Esophagus squamous epithelium (tissue), 4 donors: ENCODE measurements at regions not wholly inside any gene's neighbourhood (a gene's known extent, or its start where the extent isn't known, plus 50 kb on each side); places are given as distances from the start of the nearest gene placed in this dataset.

Source experiments
- POLR2A ChIP-seq, 4 donors: fragments of 450-650 bp; IDR thresholded peaks; one replicate each; pipeline ENCODE4 v1.6.1; 2017; ENCODE audit warnings: antibody characterized with exemption in 4 of 4, mild to moderate bottlenecking in 4 of 4, moderate library complexity in 3 of 4
- TF ChIP-seq, protein P1 (sequence below), 6 experiments: fragments of 450-650 bp in 4 of 6; fragments of 200-600 bp in 2 of 6; sonication (generic) in 2 of 6; IDR thresholded peaks; one replicate each; pipeline ENCODE4 v1.5.1; 2016 to 2019; ENCODE audit warnings: antibody characterized with exemption in 6 of 6, mild to moderate bottlenecking in 4 of 6, moderate library complexity in 4 of 6

DNA sequence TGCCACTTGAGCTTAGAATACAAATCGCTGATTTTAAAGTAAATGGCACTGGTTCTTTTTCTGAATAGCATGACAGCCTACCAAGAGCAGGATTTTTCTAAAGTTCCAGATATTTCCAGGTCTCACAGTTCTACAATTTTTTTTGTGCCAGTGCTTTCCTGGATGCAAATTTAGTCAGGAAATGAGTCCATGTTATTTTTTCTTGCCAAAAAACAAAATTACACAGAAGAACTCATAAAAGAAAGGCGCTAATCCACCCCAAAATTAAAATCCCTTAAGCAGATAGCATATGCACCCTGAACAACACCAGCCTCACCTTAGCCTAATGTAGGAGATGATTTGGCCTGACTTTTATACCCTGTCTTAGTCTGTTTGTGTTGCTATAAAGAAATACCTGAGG lies 86.4 kb upstream of the ARG1 start:
- TF ChIP-seq, protein P1, sequence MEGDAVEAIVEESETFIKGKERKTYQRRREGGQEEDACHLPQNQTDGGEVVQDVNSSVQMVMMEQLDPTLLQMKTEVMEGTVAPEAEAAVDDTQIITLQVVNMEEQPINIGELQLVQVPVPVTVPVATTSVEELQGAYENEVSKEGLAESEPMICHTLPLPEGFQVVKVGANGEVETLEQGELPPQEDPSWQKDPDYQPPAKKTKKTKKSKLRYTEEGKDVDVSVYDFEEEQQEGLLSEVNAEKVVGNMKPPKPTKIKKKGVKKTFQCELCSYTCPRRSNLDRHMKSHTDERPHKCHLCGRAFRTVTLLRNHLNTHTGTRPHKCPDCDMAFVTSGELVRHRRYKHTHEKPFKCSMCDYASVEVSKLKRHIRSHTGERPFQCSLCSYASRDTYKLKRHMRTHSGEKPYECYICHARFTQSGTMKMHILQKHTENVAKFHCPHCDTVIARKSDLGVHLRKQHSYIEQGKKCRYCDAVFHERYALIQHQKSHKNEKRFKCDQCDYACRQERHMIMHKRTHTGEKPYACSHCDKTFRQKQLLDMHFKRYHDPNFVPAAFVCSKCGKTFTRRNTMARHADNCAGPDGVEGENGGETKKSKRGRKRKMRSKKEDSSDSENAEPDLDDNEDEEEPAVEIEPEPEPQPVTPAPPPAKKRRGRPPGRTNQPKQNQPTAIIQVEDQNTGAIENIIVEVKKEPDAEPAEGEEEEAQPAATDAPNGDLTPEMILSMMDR (IDR thresholded peaks at IDR 0.05), result no peak
- no peak for TF ChIP-seq POLR2A (IDR thresholded peaks at IDR 0.05)
